Esophagus (tissue), 2 donors: ENCODE measurements at regions not wholly inside any gene's neighbourhood (a gene's known extent, or its start where the extent isn't known, plus 50 kb on each side); places are given as distances from the start of the nearest gene placed in this dataset.

Source experiments
- H3K27ac ChIP-seq, 2 donors: one replicate each; pipeline ENCODE4 v1.5.1; 2013; ENCODE audit warnings: low read depth in 2 of 2, mild to moderate bottlenecking in 2 of 2, inconsistent platforms in 1 of 2, low read length in 1 of 2, moderate library complexity in 1 of 2
- H3K27me3 ChIP-seq, 2 donors: one replicate each; pipeline ENCODE4 v1.6.1; 2013; ENCODE audit warnings: low read length in 2 of 2, control low read depth in 1 of 2, mild to moderate bottlenecking in 1 of 2; ENCODE audit not compliant: insufficient read depth in 2 of 2, control insufficient read depth in 1 of 2
- H3K36me3 ChIP-seq, 2 donors: one replicate each; pipeline ENCODE4 v1.6.1; 2013; ENCODE audit warnings: low read length in 1 of 2; ENCODE audit not compliant: control insufficient read depth in 2 of 2, insufficient read depth in 2 of 2
- H3K4me1 ChIP-seq, 2 donors: one replicate each; pipeline ENCODE4 v1.6.1; 2013; ENCODE audit warnings: low read length in 1 of 2; ENCODE audit not compliant: control insufficient read depth in 2 of 2, insufficient read depth in 2 of 2
- H3K4me3 ChIP-seq, 2 donors: one replicate each; pipeline ENCODE4 v1.5.1; 2013; ENCODE audit warnings: low read length in 2 of 2, mild to moderate bottlenecking in 2 of 2, low read depth in 1 of 2, moderate library complexity in 1 of 2
- H3K9me3 ChIP-seq, 2 donors: one replicate each; pipeline ENCODE4 v1.6.1; 2013; ENCODE audit warnings: mild to moderate bottlenecking in 2 of 2, low read depth in 1 of 2, low read length in 1 of 2, moderate library complexity in 1 of 2; ENCODE audit not compliant: control insufficient read depth in 2 of 2, insufficient read depth in 1 of 2
- WGBS, 2 donors: extraction: QIAGEN DNeasy Blood & Tissue Kit; methylation state at CpG; one replicate each; pipeline ENCODE4 v1.1.7; 2013; 5-methylcytosine and 5-hydroxymethylcytosine counted together
- donor health status: healthy with polysubstance abuse.
- donor health status: Bipolar disorder and iron deficiency.

DNA sequence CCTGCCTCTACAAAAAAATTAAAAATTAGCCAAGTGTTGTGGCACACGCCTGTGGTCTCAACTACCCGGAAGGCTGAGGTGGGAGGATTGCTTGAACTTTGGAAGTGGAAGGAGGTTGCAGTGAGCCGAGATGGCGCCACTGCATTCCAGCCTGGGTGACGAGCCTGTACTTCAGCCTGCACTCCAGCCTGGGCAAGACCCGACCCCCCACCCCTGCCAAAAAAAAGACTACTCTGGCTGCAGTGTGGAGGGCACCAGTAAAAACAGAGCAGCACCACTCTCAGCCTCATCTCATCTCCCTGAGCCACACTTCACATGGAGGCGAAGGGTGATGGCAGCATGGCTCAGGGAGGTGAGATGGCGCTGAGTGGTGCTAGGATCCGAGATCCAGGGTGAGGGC lies 50.3 kb upstream of the THY1 start:
- peaks cover 3 to 9% of the 10 kb centered on the region in 2 donors for H3K4me1 ChIP-seq
- peaks cover 0 to 2% of the 10 kb centered on the region in 2 donors for H3K36me3 ChIP-seq
- no peaks in the 10 kb centered on the region for H3K9me3 ChIP-seq
- no peak overlapping the region for H3K27ac ChIP-seq
- H3K4me3 ChIP-seq = no peak overlapping the region
- H3K27me3 ChIP-seq = no peaks in the 10 kb centered on the region
- 79 to 85% methylated on average over 9 of the region's 9 CpGs for WGBS, 2 donors

DNA sequence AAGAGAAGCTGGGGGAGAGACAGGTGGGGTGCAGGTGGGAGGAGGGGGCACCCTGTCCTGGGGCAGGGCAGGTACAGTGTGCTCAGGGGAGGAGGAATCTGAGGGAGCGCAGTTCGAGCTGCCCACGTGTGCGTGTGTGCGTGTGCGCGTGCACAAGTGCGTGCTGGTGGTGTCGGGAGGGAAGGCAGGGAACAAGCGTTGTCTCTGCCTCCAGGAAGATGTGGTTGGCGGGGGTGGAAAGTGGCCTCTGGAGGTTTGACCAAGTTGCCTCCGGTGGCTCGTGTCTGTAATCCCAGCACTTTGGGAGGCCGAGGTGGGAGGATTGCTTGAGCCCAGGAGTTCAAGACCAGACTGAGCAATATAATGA lies 49.9 kb upstream of the THY1 start:
- no peak overlapping the region for H3K4me3 ChIP-seq
- WGBS, 2 donors = 90 to 91% methylated on average over 14 of the region's 14 CpGs
- H3K27ac ChIP-seq = no peak overlapping the region
- no peaks in the 10 kb centered on the region for H3K9me3 ChIP-seq
- peaks cover 0 to 2% of the 10 kb centered on the region in 2 donors for H3K36me3 ChIP-seq
- no peaks in the 10 kb centered on the region for H3K27me3 ChIP-seq
- peaks cover 3 to 9% of the 10 kb centered on the region in 2 donors for H3K4me1 ChIP-seq
